GM23248 (cell line): ENCODE measurements at regions not wholly inside any gene's neighbourhood (a gene's known extent, or its start where the extent isn't known, plus 50 kb on each side); places are given as distances from the start of the nearest gene placed in this dataset.
"Not testable (repeated sequence)": the region's sequence is repeated elsewhere in the genome, so short reads cannot be mapped to it uniquely, and the experiment has no call there.

Source experiments
- EZH2 ChIP-seq: fragments of 200-600 bp; sonication (generic); IDR thresholded peaks from 2 replicates; pipeline ENCODE4 v1.6.1; 2018; ENCODE audit warnings: antibody characterized with exemption, mild to moderate bottlenecking; ENCODE audit not compliant: insufficient read depth, poor library complexity, severe bottlenecking
- EZH2phosphoT487 ChIP-seq: fragments of 200-600 bp; sonication (generic); IDR thresholded peaks from 2 replicates; pipeline ENCODE4 v1.6.1; 2018; ENCODE audit warnings: antibody characterized with exemption, moderate library complexity, mild to moderate bottlenecking, low read depth; ENCODE audit not compliant: insufficient read depth

DNA sequence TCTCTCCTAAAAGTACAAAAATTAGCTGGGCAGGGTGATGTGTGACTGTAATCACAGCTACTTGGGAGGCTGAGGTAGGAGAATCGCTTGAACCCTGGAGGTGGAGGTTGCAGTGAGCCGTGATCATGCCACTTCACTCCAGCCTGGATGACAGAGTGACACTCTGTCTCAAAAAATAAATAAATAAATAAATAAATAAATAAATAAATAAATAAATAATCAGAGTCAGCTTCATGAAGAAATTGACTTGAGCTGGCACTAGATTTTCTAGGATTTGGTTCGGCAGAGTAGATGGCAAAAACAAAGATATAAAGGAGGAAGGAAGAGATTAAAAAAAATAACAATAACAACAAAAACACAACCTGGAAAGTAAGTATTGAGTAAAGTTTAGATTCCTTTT lies 311.9 kb downstream of the AMY1C start:
- TF ChIP-seq EZH2, EZH2phosphoT487: not testable (repeated sequence)
